ENCODE measurements at regions not wholly inside any gene's neighbourhood (a gene's known extent, or its start where the extent isn't known, plus 50 kb on each side); places are given as distances from the start of the nearest gene placed in this dataset.

- Histone ChIP-seq H3F3A (ENCODE audit: low read depth) (no peaks in the 10 kb centered on the region), H3K79me2 (ENCODE audit: insufficient read depth, low read length) (no peaks in the 10 kb centered on the region)
Observed at GRCh38 chr5:66329078-66329477, 185.0 kb downstream of the SREK1 start.

DNA sequence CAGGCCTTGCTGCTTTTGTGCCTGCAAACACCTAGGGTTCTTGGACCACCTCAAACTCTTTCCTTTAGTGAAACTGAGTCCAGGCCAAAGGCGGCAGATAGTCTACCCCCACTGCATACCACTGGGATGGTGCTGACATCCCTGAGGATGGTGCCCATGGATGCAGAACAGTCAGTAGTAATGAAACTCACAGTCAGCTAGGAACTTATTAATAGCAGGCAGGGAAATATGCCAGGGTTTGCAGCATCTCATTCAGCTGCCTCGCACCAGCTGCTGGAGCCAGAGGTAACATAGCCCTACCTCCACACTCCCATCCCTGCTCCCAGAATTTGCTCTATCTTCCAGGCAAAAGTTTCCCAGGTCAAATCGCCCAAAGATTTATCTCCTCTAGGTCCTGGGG is 189.1 kb downstream of the SREK1 start:
- no peaks in the 10 kb centered on the region for H3F3A ChIP-seq (ENCODE audit: low read depth)
- no peaks in the 10 kb centered on the region for H4K20me1 ChIP-seq (ENCODE audit: insufficient read depth, low read length, poor library complexity, severe bottlenecking)
- no peaks in the 10 kb centered on the region; the same call in 1 of the 2 replicates for H3K9me2 ChIP-seq (replicated peaks; ENCODE audit: low read depth, low read length)
- no peak overlapping the region for H3K4me3 ChIP-seq (ENCODE audit: low read length, poor library complexity, severe bottlenecking)
- H2AFZ ChIP-seq (ENCODE audit: low read length): no peak overlapping the region
- H3K36me3 ChIP-seq (ENCODE audit: insufficient read depth, low read length): no peaks in the 10 kb centered on the region
- H3K9me3 ChIP-seq (ENCODE audit: insufficient read depth, low read depth, low read length): no peaks in the 10 kb centered on the region
- H3K4me1 ChIP-seq (ENCODE audit: insufficient read depth, low read length, poor library complexity, severe bottlenecking): no peaks in the 10 kb centered on the region
- no peak for TF ChIP-seq EZH2phosphoT487 (IDR thresholded peaks at IDR 0.05; ENCODE audit: borderline replicate concordance)
- TF ChIP-seq, protein P1, sequence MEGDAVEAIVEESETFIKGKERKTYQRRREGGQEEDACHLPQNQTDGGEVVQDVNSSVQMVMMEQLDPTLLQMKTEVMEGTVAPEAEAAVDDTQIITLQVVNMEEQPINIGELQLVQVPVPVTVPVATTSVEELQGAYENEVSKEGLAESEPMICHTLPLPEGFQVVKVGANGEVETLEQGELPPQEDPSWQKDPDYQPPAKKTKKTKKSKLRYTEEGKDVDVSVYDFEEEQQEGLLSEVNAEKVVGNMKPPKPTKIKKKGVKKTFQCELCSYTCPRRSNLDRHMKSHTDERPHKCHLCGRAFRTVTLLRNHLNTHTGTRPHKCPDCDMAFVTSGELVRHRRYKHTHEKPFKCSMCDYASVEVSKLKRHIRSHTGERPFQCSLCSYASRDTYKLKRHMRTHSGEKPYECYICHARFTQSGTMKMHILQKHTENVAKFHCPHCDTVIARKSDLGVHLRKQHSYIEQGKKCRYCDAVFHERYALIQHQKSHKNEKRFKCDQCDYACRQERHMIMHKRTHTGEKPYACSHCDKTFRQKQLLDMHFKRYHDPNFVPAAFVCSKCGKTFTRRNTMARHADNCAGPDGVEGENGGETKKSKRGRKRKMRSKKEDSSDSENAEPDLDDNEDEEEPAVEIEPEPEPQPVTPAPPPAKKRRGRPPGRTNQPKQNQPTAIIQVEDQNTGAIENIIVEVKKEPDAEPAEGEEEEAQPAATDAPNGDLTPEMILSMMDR (conservative IDR thresholded peaks at IDR 0.05; ENCODE audit: low read length): no peak
- H3K79me2 ChIP-seq (ENCODE audit: insufficient read depth, low read length): no peaks in the 10 kb centered on the region
- H3K27me3 ChIP-seq (ENCODE audit: insufficient read depth, low read length, poor library complexity, severe bottlenecking): no peaks in the 10 kb centered on the region
- no peak overlapping the region for H3K9ac ChIP-seq (ENCODE audit: low read depth, low read length, poor library complexity, severe bottlenecking)
- no peak overlapping the region for H3K4me2 ChIP-seq (ENCODE audit: low read depth, low read length, poor library complexity, severe bottlenecking)

More at GRCh38 chr5:66329078-66329477, 185.0 kb downstream of the SREK1 start:
- Histone ChIP-seq H3K9me2 (replicated peaks; ENCODE audit: low read depth, low read length) (no peaks in the 10 kb centered on the region; the same call in 1 of the 2 replicates), H3K9me3 (ENCODE audit: insufficient read depth, low read depth, low read length) (no peaks in the 10 kb centered on the region), H3K4me3 (ENCODE audit: low read length, poor library complexity, severe bottlenecking) (no peak overlapping the region), H3K36me3 (ENCODE audit: insufficient read depth, low read length) (no peaks in the 10 kb centered on the region), H3K4me2 (ENCODE audit: low read depth, low read length, poor library complexity, severe bottlenecking) (no peak overlapping the region), H4K20me1 (ENCODE audit: insufficient read depth, low read length, poor library complexity, severe bottlenecking) (no peaks in the 10 kb centered on the region), H3K9ac (ENCODE audit: low read depth, low read length, poor library complexity, severe bottlenecking) (no peak overlapping the region), H2AFZ (ENCODE audit: low read length) (no peak overlapping the region), H3K4me1 (ENCODE audit: insufficient read depth, low read length, poor library complexity, severe bottlenecking) (no peaks in the 10 kb centered on the region), H3K27me3 (ENCODE audit: insufficient read depth, low read length, poor library complexity, severe bottlenecking) (no peaks in the 10 kb centered on the region)
- no peak for TF ChIP-seq EZH2phosphoT487 (IDR thresholded peaks at IDR 0.05; ENCODE audit: borderline replicate concordance)
- TF ChIP-seq, protein P1 (conservative IDR thresholded peaks at IDR 0.05; ENCODE audit: low read length): no peak

- no peaks in the 10 kb centered on the region for H3K9me3 ChIP-seq (ENCODE audit: insufficient read depth, low read depth, low read length)
- H3F3A ChIP-seq (ENCODE audit: low read depth): no peaks in the 10 kb centered on the region
- no peaks in the 10 kb centered on the region for H3K27me3 ChIP-seq (ENCODE audit: insufficient read depth, low read length, poor library complexity, severe bottlenecking)
- no peak overlapping the region for H3K9ac ChIP-seq (ENCODE audit: low read depth, low read length, poor library complexity, severe bottlenecking)
- H2AFZ ChIP-seq (ENCODE audit: low read length): no peak overlapping the region
- no peaks in the 10 kb centered on the region for H4K20me1 ChIP-seq (ENCODE audit: insufficient read depth, low read length, poor library complexity, severe bottlenecking)
- no peak for TF ChIP-seq EZH2phosphoT487 (IDR thresholded peaks at IDR 0.05; ENCODE audit: borderline replicate concordance)
- TF ChIP-seq, protein P1 (conservative IDR thresholded peaks at IDR 0.05; ENCODE audit: low read length): no peak
- no peak overlapping the region for H3K4me3 ChIP-seq (ENCODE audit: low read length, poor library complexity, severe bottlenecking)
- no peaks in the 10 kb centered on the region for H3K4me1 ChIP-seq (ENCODE audit: insufficient read depth, low read length, poor library complexity, severe bottlenecking)
- H3K36me3 ChIP-seq (ENCODE audit: insufficient read depth, low read length): no peaks in the 10 kb centered on the region
- H3K79me2 ChIP-seq (ENCODE audit: insufficient read depth, low read length): no peaks in the 10 kb centered on the region
- H3K4me2 ChIP-seq (ENCODE audit: low read depth, low read length, poor library complexity, severe bottlenecking): no peak overlapping the region
- H3K9me2 ChIP-seq (replicated peaks; ENCODE audit: low read depth, low read length): no peaks in the 10 kb centered on the region; the same call in 1 of the 2 replicates
Observed at GRCh38 chr5:66337626-66338226, 193.6 kb downstream of the SREK1 start.
